ENCODE measurements at regions not wholly inside any gene's neighbourhood (a gene's known extent, or its start where the extent isn't known, plus 50 kb on each side); places are given as distances from the start of the nearest gene placed in this dataset.

GRCh38 chr2:21814588-21815149, 690.9 kb downstream of the TDRD15 start:
- Histone ChIP-seq H4K20me1 (ENCODE audit: insufficient read depth, low read length) (no peaks in the 10 kb centered on the region), H3K79me2 (ENCODE audit: insufficient read depth, low read length) (no peaks in the 10 kb centered on the region), H3K4me3 (replicated peaks in 1 of 3; ENCODE audit: insufficient read depth in 1 of 3, low read depth in 2 of 3, low read length in 3 of 3) (no peak overlapping the region), H3K27ac (ENCODE audit: extremely low read length, insufficient read depth, low read length) (no peak overlapping the region), H3K27me3 (ENCODE audit: control insufficient read depth in 1 of 2, insufficient read depth in 2 of 2, low read length in 2 of 2) (no peaks in the 10 kb centered on the region), H3K9ac (ENCODE audit: insufficient read depth, low read depth, low read length) (no peak overlapping the region), H3K9me3 (ENCODE audit: low read length) (no peaks in the 10 kb centered on the region), H3K4me1 (ENCODE audit: insufficient read depth, low read length) (no peaks in the 10 kb centered on the region), H2AFZ (ENCODE audit: low read length) (no peak overlapping the region), H3K36me3 (replicated peaks in 1 of 2; ENCODE audit: control insufficient read depth in 1 of 2, insufficient read depth in 2 of 2, low read length in 2 of 2) (no peaks in the 10 kb centered on the region), H3K4me2 (ENCODE audit: low read depth, low read length) (no peak overlapping the region)
- no peak for TF ChIP-seq SUZ12 (IDR thresholded peaks at IDR 0.05; ENCODE audit: low read depth, low read length)
- 1% methylated on average over 4 of the region's 4 CpGs for WGBS (ENCODE audit: low lambda C conversion rate)
- intact Hi-C loops (cut with micrococcal nuclease; ENCODE audit: unreplicated experiment) (no loop called here), in situ Hi-C loops (cut with HindIII; ENCODE audit: extremely low pct_ligation_motif_present, low pct_unique_long_range_greater_than_20kb) (no loop called here)
- POLR2A ChIA-PET: no interaction called here
- no TSS peak for BruUV-seq (replicated peaks)
- DNase-seq (ENCODE audit: low spot score): no peak
- CTCF ChIA-PET (ENCODE audit: low intra/inter-chr PET ratio, low total read pairs): no interaction called here
- FAIRE-seq: no peak
- no peak for ATAC-seq

- no TSS peak for BruUV-seq (replicated peaks)
- FAIRE-seq: no peak
- CTCF ChIA-PET (ENCODE audit: low intra/inter-chr PET ratio, low total read pairs): no interaction called here
Observed at GRCh38 chr2:21818212-21818795, 694.5 kb downstream of the TDRD15 start.

More at GRCh38 chr2:21818212-21818795, 694.5 kb downstream of the TDRD15 start:
- no peak overlapping the region for H3K4me2 ChIP-seq (ENCODE audit: low read depth, low read length)
- H3K9ac ChIP-seq (ENCODE audit: insufficient read depth, low read depth, low read length): no peak overlapping the region
- no peaks in the 10 kb centered on the region for H3K79me2 ChIP-seq (ENCODE audit: insufficient read depth, low read length)
- no peak overlapping the region for H3K27ac ChIP-seq (ENCODE audit: extremely low read length, insufficient read depth, low read length)
- intact Hi-C loops (cut with micrococcal nuclease; ENCODE audit: unreplicated experiment): no loop called here
- no peaks in the 10 kb centered on the region for H3K4me1 ChIP-seq (ENCODE audit: insufficient read depth, low read length)
- 8% methylated on average over 7 of the region's 7 CpGs for WGBS (ENCODE audit: low lambda C conversion rate)
- H3K36me3 ChIP-seq (replicated peaks in 1 of 2; ENCODE audit: control insufficient read depth in 1 of 2, insufficient read depth in 2 of 2, low read length in 2 of 2): no peaks in the 10 kb centered on the region
- no peaks in the 10 kb centered on the region for H4K20me1 ChIP-seq (ENCODE audit: insufficient read depth, low read length)
- POLR2A ChIA-PET: no interaction called here
- ATAC-seq (no peak), DNase-seq (ENCODE audit: low spot score) (no peak)
- H3K27me3 ChIP-seq (ENCODE audit: control insufficient read depth in 1 of 2, insufficient read depth in 2 of 2, low read length in 2 of 2): no peaks in the 10 kb centered on the region
- no peak overlapping the region for H2AFZ ChIP-seq (ENCODE audit: low read length)
- H3K4me3 ChIP-seq (replicated peaks in 1 of 3; ENCODE audit: insufficient read depth in 1 of 3, low read depth in 2 of 3, low read length in 3 of 3): no peak overlapping the region
- in situ Hi-C loops (cut with HindIII; ENCODE audit: extremely low pct_ligation_motif_present, low pct_unique_long_range_greater_than_20kb): no loop called here
- TF ChIP-seq MAFK (conservative IDR thresholded peaks at IDR 0.05 in 1 of 2, IDR thresholded peaks at IDR 0.05 in 1 of 2; ENCODE audit: low read length in 2 of 2) (no peak), KLF15 (CRISPR knock-in tag; IDR thresholded peaks at IDR 0.05; ENCODE audit: borderline replicate concordance) (no peak), DMTF1 (CRISPR knock-in tag; IDR thresholded peaks at IDR 0.05) (no peak), ZFP41 (CRISPR knock-in tag; IDR thresholded peaks at IDR 0.05; ENCODE audit: borderline replicate concordance) (no peak), TCF7L2 (IDR thresholded peaks at IDR 0.05; ENCODE audit: low read depth, low read length) (no peak), ZBTB21 (CRISPR knock-in tag; IDR thresholded peaks at IDR 0.05) (no peak), HOXD1 (CRISPR knock-in tag; IDR thresholded peaks at IDR 0.05) (no peak), ZNF839 (CRISPR knock-in tag; IDR thresholded peaks at IDR 0.05; ENCODE audit: borderline replicate concordance) (no peak)
- TF ChIP-seq, protein P1, sequence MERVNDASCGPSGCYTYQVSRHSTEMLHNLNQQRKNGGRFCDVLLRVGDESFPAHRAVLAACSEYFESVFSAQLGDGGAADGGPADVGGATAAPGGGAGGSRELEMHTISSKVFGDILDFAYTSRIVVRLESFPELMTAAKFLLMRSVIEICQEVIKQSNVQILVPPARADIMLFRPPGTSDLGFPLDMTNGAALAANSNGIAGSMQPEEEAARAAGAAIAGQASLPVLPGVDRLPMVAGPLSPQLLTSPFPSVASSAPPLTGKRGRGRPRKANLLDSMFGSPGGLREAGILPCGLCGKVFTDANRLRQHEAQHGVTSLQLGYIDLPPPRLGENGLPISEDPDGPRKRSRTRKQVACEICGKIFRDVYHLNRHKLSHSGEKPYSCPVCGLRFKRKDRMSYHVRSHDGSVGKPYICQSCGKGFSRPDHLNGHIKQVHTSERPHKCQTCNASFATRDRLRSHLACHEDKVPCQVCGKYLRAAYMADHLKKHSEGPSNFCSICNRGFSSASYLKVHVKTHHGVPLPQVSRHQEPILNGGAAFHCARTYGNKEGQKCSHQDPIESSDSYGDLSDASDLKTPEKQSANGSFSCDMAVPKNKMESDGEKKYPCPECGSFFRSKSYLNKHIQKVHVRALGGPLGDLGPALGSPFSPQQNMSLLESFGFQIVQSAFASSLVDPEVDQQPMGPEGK (CRISPR knock-in tag; IDR thresholded peaks at IDR 0.05): no peak
- H3K9me3 ChIP-seq (ENCODE audit: low read length): no peaks in the 10 kb centered on the region

Measured in HepG2 (cell line).